H1 (cell line): ENCODE measurements at regions not wholly inside any gene's neighbourhood (a gene's known extent, or its start where the extent isn't known, plus 50 kb on each side); places are given as distances from the start of the nearest gene placed in this dataset.

ENCODE experiments used
- CTCF ChIA-PET: fragments of 300-600 bp; sonication (Branson Sonifier 250); formaldehyde crosslinking; loops from one replicate; lab custom pipeline; 2021; ENCODE audit not compliant: partially characterized antibody; lab: Charles Lee
- POLR2A ChIA-PET: fragments of 300-600 bp; sonication (Branson Sonifier 250); formaldehyde crosslinking; loops from one replicate; lab custom pipeline; 2021; ENCODE audit warnings: inconsistent platforms; ENCODE audit not compliant: partially characterized antibody; lab: Charles Lee
- DNase-seq, 2 experiments: peaks; one replicate each; pipeline versions ENCODE4 v3.0.0 to v3.0.0-alpha.2; 2010 to 2022; ENCODE audit warnings: low spot score in 2 of 2, low read depth in 1 of 2, mixed read lengths in 1 of 2
- FAIRE-seq: peaks from 2 replicates; lab custom pipeline; 2011; peaks lifted over from hg19 to GRCh38; lab: Jason Lieb, UNC
- H2AFZ ChIP-seq: 2 replicates; pipeline ENCODE4 v1.8.1; 2012; ENCODE audit warnings: low read length, inconsistent platforms
- H2AK5ac ChIP-seq: 2 replicates; pipeline ENCODE4 v1.6.1; 2013; ENCODE audit warnings: low read depth, low read length
- H2BK120ac ChIP-seq: replicated peaks from 2 replicates; pipeline ENCODE3; 2013; ENCODE audit warnings: low read depth, low read length, inconsistent platforms
- H2BK12ac ChIP-seq: 2 replicates; pipeline ENCODE4 v1.6.1; 2013; ENCODE audit warnings: low read depth, low read length
- H2BK15ac ChIP-seq: 2 replicates; pipeline ENCODE4 v1.6.1; 2013; ENCODE audit warnings: low read length
- H2BK20ac ChIP-seq: 2 replicates; pipeline ENCODE4 v1.6.1; 2013; ENCODE audit warnings: low read length
- H2BK5ac ChIP-seq: 2 replicates; pipeline ENCODE4 v1.6.1; 2013; ENCODE audit warnings: low read depth, low read length
- H3K14ac ChIP-seq: 2 replicates; pipeline ENCODE4 v1.6.1; 2013; ENCODE audit warnings: inconsistent platforms; ENCODE audit not compliant: insufficient read length
- H3K18ac ChIP-seq: 2 replicates; pipeline ENCODE4 v1.6.1; 2013; ENCODE audit warnings: low read length; ENCODE audit errors: extremely low read depth
- H3K23ac ChIP-seq: 2 replicates; pipeline ENCODE4 v1.6.1; 2013; ENCODE audit warnings: inconsistent platforms; ENCODE audit not compliant: insufficient read length
- H3K23me2 ChIP-seq: 2 replicates; pipeline ENCODE4 v1.6.1; 2013; ENCODE audit warnings: low read depth, low read length
- H3K27ac ChIP-seq: 2 replicates; pipeline ENCODE4 v1.6.1; 2011; ENCODE audit warnings: low read depth, low read length, inconsistent platforms
- H3K27me3 ChIP-seq, 4 experiments: replicated peaks in 1 of 4; 1 replicate in 1 of 4; 2 replicates in 3 of 4; pipeline versions ENCODE4 v1.6.1 to v1.8.1; 2011 to 2013; ENCODE audit warnings: low read length in 3 of 4, mild to moderate bottlenecking in 3 of 4, inconsistent platforms in 2 of 4, mixed read lengths in 2 of 4, moderate library complexity in 1 of 4; ENCODE audit not compliant: control insufficient read depth in 3 of 4, insufficient read depth in 3 of 4; ENCODE audit errors: extremely low read depth in 1 of 4
- H3K36me3 ChIP-seq, 4 experiments: 2 replicates each; pipeline versions ENCODE4 v1.6.1 to v1.8.1; 2011 to 2013; ENCODE audit warnings: mild to moderate bottlenecking in 4 of 4, low read length in 3 of 4, moderate library complexity in 2 of 4, control low read depth in 1 of 4, inconsistent platforms in 1 of 4; ENCODE audit not compliant: insufficient read depth in 4 of 4, control insufficient read depth in 2 of 4
- H3K4ac ChIP-seq: replicated peaks from 2 replicates; pipeline ENCODE3; 2013; ENCODE audit warnings: low read length, low read depth, mixed read lengths, inconsistent platforms; ENCODE audit not compliant: insufficient read length
- H3K4me1 ChIP-seq, 4 experiments: replicated peaks in 1 of 4; 1 replicate in 1 of 4; 2 replicates in 3 of 4; pipeline versions ENCODE4 v1.6.1 to v1.8.1; 2011 to 2013; ENCODE audit warnings: low read length in 3 of 4, inconsistent platforms in 2 of 4, mixed read lengths in 1 of 4; ENCODE audit not compliant: insufficient read depth in 4 of 4, control insufficient read depth in 3 of 4
- H3K4me2 ChIP-seq, 2 experiments: 2 replicates each; pipeline versions ENCODE4 v1.6.1 to v1.8.1; 2011 to 2013; ENCODE audit warnings: low read depth in 2 of 2, low read length in 2 of 2, control low read depth in 1 of 2, inconsistent platforms in 1 of 2, mild to moderate bottlenecking in 1 of 2; ENCODE audit not compliant: insufficient read depth in 1 of 2
- H3K4me3 ChIP-seq, 4 experiments: fragments of 200-600, 300-600 bp in 1 of 4; sonication (generic), shearing (Covaris generic), sonication (Bioruptor Twin) in 1 of 4; 2 replicates each; pipeline versions ENCODE4 v1.5.1 to v1.8.1; 2011 to 2016; ENCODE audit warnings: low read length in 4 of 4, low read depth in 3 of 4, control low read depth in 2 of 4, inconsistent platforms in 2 of 4, mild to moderate bottlenecking in 2 of 4, mixed read lengths in 1 of 4, moderate library complexity in 1 of 4; ENCODE audit not compliant: insufficient read depth in 2 of 4; ENCODE audit errors: extremely low read depth in 1 of 4
- H3K56ac ChIP-seq: replicated peaks from 2 replicates; pipeline ENCODE3; 2013; ENCODE audit warnings: low read depth, mild to moderate bottlenecking, mixed read lengths, low read length, inconsistent platforms; ENCODE audit not compliant: insufficient read length
- H3K79me1 ChIP-seq: 2 replicates; pipeline ENCODE4 v1.6.1; 2013; ENCODE audit warnings: low read depth, low read length, control low read depth
- H3K79me2 ChIP-seq, 2 experiments: 2 replicates each; pipeline versions ENCODE4 v1.6.1 to v1.8.1; 2012 to 2013; ENCODE audit warnings: low read length in 2 of 2, mild to moderate bottlenecking in 2 of 2, inconsistent platforms in 1 of 2; ENCODE audit not compliant: insufficient read depth in 2 of 2, control insufficient read depth in 1 of 2
- H3K9ac ChIP-seq, 4 experiments: replicated peaks in 1 of 4; 1 replicate in 1 of 4; 2 replicates in 3 of 4; pipeline versions ENCODE4 v1.6.1 to v1.8.1; 2011 to 2013; ENCODE audit warnings: low read depth in 3 of 4, low read length in 3 of 4, control low read depth in 2 of 4, mild to moderate bottlenecking in 2 of 4, moderate library complexity in 2 of 4, inconsistent platforms in 1 of 4; ENCODE audit errors: extremely low read depth in 1 of 4
- H3K9me3 ChIP-seq, 2 experiments: 2 replicates each; pipeline versions ENCODE4 v1.6.1 to v1.8.1; 2012 to 2013; ENCODE audit warnings: mild to moderate bottlenecking in 2 of 2, moderate library complexity in 2 of 2, control low read depth in 1 of 2, inconsistent platforms in 1 of 2, low read depth in 1 of 2, low read length in 1 of 2, mixed read lengths in 1 of 2; ENCODE audit not compliant: insufficient read depth in 2 of 2
- H4K20me1 ChIP-seq, 2 experiments: replicated peaks in 1 of 2; 2 replicates each; pipeline versions ENCODE3 to v1.8.1; 2011 to 2013; ENCODE audit warnings: inconsistent platforms in 2 of 2, low read length in 2 of 2, mild to moderate bottlenecking in 1 of 2; ENCODE audit not compliant: insufficient read depth in 2 of 2, control insufficient read depth in 1 of 2
- H4K5ac ChIP-seq: 2 replicates; pipeline ENCODE4 v1.6.1; 2013; ENCODE audit warnings: low read length, low read depth, mixed read lengths, inconsistent platforms; ENCODE audit not compliant: insufficient read length
- H4K8ac ChIP-seq: 2 replicates; pipeline ENCODE4 v1.8.0; 2013; ENCODE audit warnings: mild to moderate bottlenecking, moderate library complexity, low read length, inconsistent platforms; ENCODE audit not compliant: insufficient read depth; ENCODE audit errors: extremely low read depth
- H4K91ac ChIP-seq: replicated peaks from 2 replicates; pipeline ENCODE3; 2013; ENCODE audit warnings: low read length, mixed read lengths, inconsistent platforms; ENCODE audit not compliant: insufficient read length
- BACH1 ChIP-seq: IDR thresholded peaks from 2 replicates; pipeline ENCODE4 v1.6.1; 2012; ENCODE audit warnings: low read length, improper control_type of control experiment
- GABPA ChIP-seq: IDR thresholded peaks from 2 replicates; pipeline ENCODE4 v1.6.1; 2011; ENCODE audit warnings: mild to moderate bottlenecking, low read length, moderate library complexity, borderline replicate concordance; ENCODE audit not compliant: insufficient read depth
- JUND ChIP-seq: IDR thresholded peaks from 2 replicates; pipeline ENCODE4 v1.6.1; 2011; ENCODE audit warnings: mild to moderate bottlenecking, improper control_type of control experiment, low read length
- KDM4A ChIP-seq: IDR thresholded peaks from one replicate; pipeline ENCODE4 v1.7.1; 2012; ENCODE audit warnings: low read depth, mild to moderate bottlenecking, moderate library complexity, low read length, inconsistent platforms; ENCODE audit not compliant: severe bottlenecking
- RAD21 ChIP-seq, 2 experiments: IDR thresholded peaks in 1 of 2; conservative IDR thresholded peaks in 1 of 2; 2 replicates each; pipeline ENCODE4 v1.6.1; 2011; ENCODE audit warnings: low read depth in 2 of 2, low read length in 2 of 2, improper control_type of control experiment in 1 of 2, inconsistent platforms in 1 of 2, mild to moderate bottlenecking in 1 of 2, moderate library complexity in 1 of 2
- RNF2 ChIP-seq: fragments of 200-900, 300-1000 bp; sonication (generic); IDR thresholded peaks from 2 replicates; pipeline ENCODE4 v1.7.1; 2016; ENCODE audit warnings: borderline replicate concordance, low read depth, mild to moderate bottlenecking, antibody characterized with exemption, low read length; ENCODE audit not compliant: poor library complexity, severe bottlenecking; ENCODE audit errors: missing control alignments
- SIX5 ChIP-seq: IDR thresholded peaks from 2 replicates; pipeline ENCODE4 v1.6.1; 2011; ENCODE audit warnings: mild to moderate bottlenecking, low read depth, low read length
- SP1 ChIP-seq: IDR thresholded peaks from 2 replicates; pipeline ENCODE4 v1.6.1; 2011; ENCODE audit warnings: low read depth, low read length
- SRF ChIP-seq: IDR thresholded peaks from 2 replicates; pipeline ENCODE4 v1.6.1; 2011; ENCODE audit warnings: mild to moderate bottlenecking, low read depth, low read length, moderate library complexity
- SUZ12 ChIP-seq: fragments of 200-600 bp; sonication (generic); IDR thresholded peaks from 2 replicates; pipeline ENCODE4 v1.6.1; 2012; ENCODE audit warnings: mild to moderate bottlenecking, inconsistent platforms, low read length, moderate library complexity, mixed read lengths
- TAF7 ChIP-seq: optimal IDR thresholded peaks from 2 replicates; pipeline ENCODE3; 2011; ENCODE audit warnings: low read depth, mild to moderate bottlenecking, inconsistent platforms, low read length, moderate library complexity, borderline replicate concordance
- TCF12 ChIP-seq: IDR thresholded peaks from 2 replicates; pipeline ENCODE4 v1.6.1; 2011; ENCODE audit warnings: low read depth, mild to moderate bottlenecking, low read length
- WGBS, 2 experiments: shearing (Covaris generic) in 1 of 2; methylation state at CpG; one replicate each; pipeline versions ENCODE4 v1.1.6 to v1.1.7; 2013 to 2015; ENCODE audit warnings: low lambda C conversion rate in 2 of 2, mixed read lengths in 2 of 2, inconsistent platforms in 1 of 2, low coverage in 1 of 2, missing lambda C conversion rate in 1 of 2; ENCODE audit not compliant: insufficient replicate concordance in 2 of 2, insufficient coverage in 1 of 2, insufficient read length in 1 of 2; ENCODE audit errors: extremely low coverage in 1 of 2, missing lambda C conversion rate in 1 of 2; 5-methylcytosine and 5-hydroxymethylcytosine counted together
- TF ChIP-seq, protein P1 (sequence below): IDR thresholded peaks from 2 replicates; pipeline ENCODE4 v1.6.1; 2012; ENCODE audit warnings: inconsistent platforms

DNA sequence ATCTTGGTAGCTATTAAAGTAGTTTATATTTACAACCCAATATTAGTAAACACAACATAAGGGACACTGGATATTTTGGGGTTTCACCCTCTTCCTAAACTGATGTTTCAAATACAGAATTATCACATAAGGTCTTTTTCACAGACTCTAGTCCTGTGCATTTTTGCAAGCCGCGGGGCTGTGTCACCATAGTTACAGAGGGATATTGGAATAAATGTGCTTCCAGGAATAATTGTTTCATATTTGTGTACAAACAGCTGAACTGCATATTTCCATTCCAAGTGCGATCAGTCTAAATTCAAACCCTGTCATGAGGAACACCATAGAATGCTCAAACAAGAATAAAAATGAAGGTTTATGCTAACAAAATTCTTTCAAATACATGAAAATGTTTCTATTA is 762.5 kb upstream of the ARGLU1 start:
- H2BK20ac ChIP-seq: no peak overlapping the region
- no peaks in the 10 kb centered on the region for H3K4me1 ChIP-seq
- H3K9me3 ChIP-seq: no peaks in the 10 kb centered on the region
- H4K5ac ChIP-seq: no peak overlapping the region
- no peak overlapping the region for H2BK5ac ChIP-seq
- H3K4ac ChIP-seq: no peak overlapping the region
- H4K8ac ChIP-seq: no peak overlapping the region
- no peak overlapping the region for H3K18ac ChIP-seq
- no peak overlapping the region for H3K56ac ChIP-seq
- no peak overlapping the region for H3K14ac ChIP-seq
- H4K91ac ChIP-seq: no peak overlapping the region
- no peaks in the 10 kb centered on the region for H4K20me1 ChIP-seq
- no peak overlapping the region for H3K4me2 ChIP-seq
- no peaks in the 10 kb centered on the region for H3K79me2 ChIP-seq
- no peak overlapping the region for H3K4me3 ChIP-seq
- no peak overlapping the region for H2BK120ac ChIP-seq
- 100% methylated on average over 3 of the region's 3 CpGs; no CpG with 5 or more reads in 1 of the 2 experiments for WGBS, 2 experiments
- no peak overlapping the region for H3K27ac ChIP-seq
- POLR2A ChIA-PET: no interaction called here
- no peak overlapping the region for H3K9ac ChIP-seq
- H2BK12ac ChIP-seq: no peak overlapping the region
- H3K23ac ChIP-seq: no peak overlapping the region
- CTCF ChIA-PET: interaction anchor here (1.2 to 1.4 kb wide), 3 partner anchors 14 to 320 kb away, joined by 3 read pairs; no protein-coding TSS in a partner anchor
- no peaks in the 10 kb centered on the region for H3K27me3 ChIP-seq
- H3K23me2 ChIP-seq: no peaks in the 10 kb centered on the region; the same call in 1 of the 2 replicates
- no peak overlapping the region for H2AK5ac ChIP-seq
- DNase-seq (no peak), FAIRE-seq (no peak)
- no peaks in the 10 kb centered on the region for H3K36me3 ChIP-seq
- no peak overlapping the region for H2BK15ac ChIP-seq
- no peaks in the 10 kb centered on the region for H3K79me1 ChIP-seq
- H2AFZ ChIP-seq: no peak overlapping the region
- TF ChIP-seq TAF7: no peak
- TF ChIP-seq TCF12: no peak
- no peak for TF ChIP-seq KDM4A
- TF ChIP-seq SIX5: no peak
- TF ChIP-seq RAD21 (IDR thresholded peaks at IDR 0.05 in 1 of 2, conservative IDR thresholded peaks at IDR 0.05 in 1 of 2; ENCODE audit: low read depth in 2 of 2, low read length in 2 of 2): no peak
- no peak for TF ChIP-seq BACH1
- TF ChIP-seq RNF2: no peak
- TF ChIP-seq, protein P1, sequence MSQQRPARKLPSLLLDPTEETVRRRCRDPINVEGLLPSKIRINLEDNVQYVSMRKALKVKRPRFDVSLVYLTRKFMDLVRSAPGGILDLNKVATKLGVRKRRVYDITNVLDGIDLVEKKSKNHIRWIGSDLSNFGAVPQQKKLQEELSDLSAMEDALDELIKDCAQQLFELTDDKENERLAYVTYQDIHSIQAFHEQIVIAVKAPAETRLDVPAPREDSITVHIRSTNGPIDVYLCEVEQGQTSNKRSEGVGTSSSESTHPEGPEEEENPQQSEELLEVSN: no peak
- no peak for TF ChIP-seq GABPA
- TF ChIP-seq SP1: no peak
- TF ChIP-seq SUZ12: no peak
- TF ChIP-seq JUND: no peak
- no peak for TF ChIP-seq SRF
